ENCODE measurements at regions not wholly inside any gene's neighbourhood (a gene's known extent, or its start where the extent isn't known, plus 50 kb on each side); places are given as distances from the start of the nearest gene placed in this dataset.

DNA sequence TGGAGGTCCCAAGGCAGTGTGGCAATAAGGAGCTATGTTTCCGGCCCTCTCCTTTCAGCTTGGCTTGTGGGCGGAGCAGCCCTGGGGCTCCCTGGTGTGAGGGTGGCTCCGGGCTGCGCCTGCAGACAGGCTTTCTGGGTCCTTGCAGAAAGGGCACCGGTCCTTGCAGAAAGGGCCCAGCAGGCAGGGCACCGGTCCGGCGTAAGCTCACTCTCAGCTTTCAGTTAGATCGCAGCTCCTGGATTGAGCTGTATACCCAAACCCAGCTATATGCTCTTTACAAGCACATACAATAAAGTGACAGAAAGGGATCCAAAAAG lies 293.8 kb upstream of the SHH start:
- TF ChIP-seq CTCF (IDR thresholded peaks at IDR 0.05; ENCODE audit: poor library complexity) (no peak), EZH2 (IDR thresholded peaks at IDR 0.05; ENCODE audit: borderline replicate concordance) (no peak), EZH2phosphoT487 (IDR thresholded peaks at IDR 0.05; ENCODE audit: low read depth, severe bottlenecking, unreplicated experiment) (no peak)

Data from hepatocyte (in vitro differentiated cells).